ENCODE measurements at regions not wholly inside any gene's neighbourhood (a gene's known extent, or its start where the extent isn't known, plus 50 kb on each side); places are given as distances from the start of the nearest gene placed in this dataset.

GRCh38 chr10:33123680-33124079 is 165.7 kb upstream of the ITGB1 start:
- H3K4me1 ChIP-seq (ENCODE audit: control insufficient read depth in 4 of 4, insufficient read depth in 4 of 4, low read length in 3 of 4): no peaks in the 10 kb centered on the region
- WGBS: 82% methylated on average over 2 of the region's 2 CpGs

More at GRCh38 chr10:33123680-33124079, 165.7 kb upstream of the ITGB1 start:
- Histone ChIP-seq H3K4me3 (ENCODE audit: low read depth in 1 of 3, low read length in 3 of 3) (no peak overlapping the region), H3K27ac (ENCODE audit: low read depth in 1 of 2, low read length in 2 of 2) (no peak overlapping the region), H3K27me3 (ENCODE audit: control insufficient read depth in 4 of 4, insufficient read depth in 4 of 4, low read length in 3 of 4) (no peaks in the 10 kb centered on the region), H3K9me3 (ENCODE audit: control insufficient read depth in 4 of 4, low read length in 3 of 4) (no peaks in the 10 kb centered on the region), H3K9ac (ENCODE audit: low read depth in 1 of 2, low read length in 2 of 2) (no peak overlapping the region), H3K36me3 (ENCODE audit: control insufficient read depth in 4 of 4, insufficient read depth in 3 of 4, low read depth in 1 of 4, low read length in 3 of 4) (no peaks in the 10 kb centered on the region)
- DNase-seq (ENCODE audit: low spot score): no peak
- TF ChIP-seq FOXA1 (IDR thresholded peaks at IDR 0.05) (no peak), TAF1 (conservative IDR thresholded peaks at IDR 0.05) (no peak), HNF4A (conservative IDR thresholded peaks at IDR 0.05) (no peak), RAD21 (IDR thresholded peaks at IDR 0.05) (no peak), RXRA (IDR thresholded peaks at IDR 0.05) (no peak), JUND (IDR thresholded peaks at IDR 0.05) (no peak), EGR1 (IDR thresholded peaks at IDR 0.05; ENCODE audit: low read depth in 2 of 2) (no peak), GABPA (IDR thresholded peaks at IDR 0.05 in 1 of 2, conservative IDR thresholded peaks at IDR 0.05 in 1 of 2) (no peak), CTCF (IDR thresholded peaks at IDR 0.05; ENCODE audit: low read depth, low read length, missing input control) (no peak), NR2F2 (IDR thresholded peaks at IDR 0.05) (no peak), REST (IDR thresholded peaks at IDR 0.05) (no peak), MAX (IDR thresholded peaks at IDR 0.05) (no peak), SP1 (IDR thresholded peaks at IDR 0.05) (no peak), ZBTB33 (IDR thresholded peaks at IDR 0.05) (no peak), HNF4G (IDR thresholded peaks at IDR 0.05) (no peak), FOXA2 (IDR thresholded peaks at IDR 0.05) (no peak), YY1 (IDR thresholded peaks at IDR 0.05) (no peak)
- TF ChIP-seq, protein P1, sequence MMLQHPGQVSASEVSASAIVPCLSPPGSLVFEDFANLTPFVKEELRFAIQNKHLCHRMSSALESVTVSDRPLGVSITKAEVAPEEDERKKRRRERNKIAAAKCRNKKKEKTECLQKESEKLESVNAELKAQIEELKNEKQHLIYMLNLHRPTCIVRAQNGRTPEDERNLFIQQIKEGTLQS (IDR thresholded peaks at IDR 0.05): no peak

All from liver (tissue), 8 donors.